ENCODE measurements at regions not wholly inside any gene's neighbourhood (a gene's known extent, or its start where the extent isn't known, plus 50 kb on each side); places are given as distances from the start of the nearest gene placed in this dataset.
"Not testable (repeated sequence)": the region's sequence is repeated elsewhere in the genome, so short reads cannot be mapped to it uniquely, and the experiment has no call there.

- TF ChIP-seq, protein P1, sequence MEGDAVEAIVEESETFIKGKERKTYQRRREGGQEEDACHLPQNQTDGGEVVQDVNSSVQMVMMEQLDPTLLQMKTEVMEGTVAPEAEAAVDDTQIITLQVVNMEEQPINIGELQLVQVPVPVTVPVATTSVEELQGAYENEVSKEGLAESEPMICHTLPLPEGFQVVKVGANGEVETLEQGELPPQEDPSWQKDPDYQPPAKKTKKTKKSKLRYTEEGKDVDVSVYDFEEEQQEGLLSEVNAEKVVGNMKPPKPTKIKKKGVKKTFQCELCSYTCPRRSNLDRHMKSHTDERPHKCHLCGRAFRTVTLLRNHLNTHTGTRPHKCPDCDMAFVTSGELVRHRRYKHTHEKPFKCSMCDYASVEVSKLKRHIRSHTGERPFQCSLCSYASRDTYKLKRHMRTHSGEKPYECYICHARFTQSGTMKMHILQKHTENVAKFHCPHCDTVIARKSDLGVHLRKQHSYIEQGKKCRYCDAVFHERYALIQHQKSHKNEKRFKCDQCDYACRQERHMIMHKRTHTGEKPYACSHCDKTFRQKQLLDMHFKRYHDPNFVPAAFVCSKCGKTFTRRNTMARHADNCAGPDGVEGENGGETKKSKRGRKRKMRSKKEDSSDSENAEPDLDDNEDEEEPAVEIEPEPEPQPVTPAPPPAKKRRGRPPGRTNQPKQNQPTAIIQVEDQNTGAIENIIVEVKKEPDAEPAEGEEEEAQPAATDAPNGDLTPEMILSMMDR (IDR thresholded peaks at IDR 0.05), result peak in 3 of 6 experiments; percentile 13 to 43 (median 27)
- TF ChIP-seq POLR2A (IDR thresholded peaks at IDR 0.05), result no peak
- intact Hi-C loops (cut with DNase I), result no loop called here
- Histone ChIP-seq H3K4me3 (no peak overlapping the region), H3K36me3 (no peaks in the 10 kb centered on the region), H3K27ac (no peak overlapping the region), H3K27me3 (no peaks in the 10 kb centered on the region), H3K9me3 (no peaks in the 10 kb centered on the region), H3K4me1 (no peaks in the 10 kb centered on the region)
- WGBS, 2 donors, result no CpG with 5 or more reads among the region's 11 CpGs
- DNase-seq, result no peak
Observed at GRCh38 chr14:106094654-106095189, 568.3 kb downstream of the TMEM121 start.

DNA sequence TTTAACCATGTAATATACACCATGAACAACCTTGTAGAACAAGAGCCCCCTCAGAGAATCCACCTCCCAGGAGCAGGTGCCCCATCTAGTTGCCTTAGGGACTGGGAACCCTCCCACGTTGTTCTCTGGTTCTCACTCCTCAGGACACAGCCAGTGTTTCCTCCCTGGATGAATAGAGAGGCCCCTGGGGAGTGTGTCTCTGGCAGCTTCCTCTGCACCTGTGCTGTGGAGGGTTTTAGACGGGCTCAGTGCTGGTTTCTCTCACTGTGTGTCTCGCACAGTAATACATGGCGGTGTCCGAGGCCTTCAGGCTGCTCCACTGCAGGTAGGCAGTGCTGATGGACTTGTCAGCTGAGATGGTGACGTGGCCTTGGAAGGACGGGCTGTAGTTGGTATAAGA lies 581.3 kb downstream of the TMEM121 start:
- TF ChIP-seq, protein P1 (IDR thresholded peaks at IDR 0.05), result no peak
- TF ChIP-seq POLR2A (IDR thresholded peaks at IDR 0.05), result no peak
- Histone ChIP-seq H3K36me3 (no peaks in the 10 kb centered on the region), H3K9me3 (no peaks in the 10 kb centered on the region), H3K4me3 (no peak overlapping the region), H3K27me3 (no peaks in the 10 kb centered on the region), H3K4me1 (no peaks in the 10 kb centered on the region), H3K27ac (no peak overlapping the region)
- no peak for DNase-seq
- intact Hi-C loops (cut with DNase I), result no loop called here
- WGBS, 2 donors, result 17% methylated on average over 1 of the region's 7 CpGs; no CpG with 5 or more reads in 1 of the 2 donors

- intact Hi-C loops (cut with DNase I), result no loop called here
- Histone ChIP-seq H3K4me3 (no peak overlapping the region), H3K9me3 (no peaks in the 10 kb centered on the region), H3K4me1 (no peaks in the 10 kb centered on the region), H3K27ac (no peak overlapping the region), H3K36me3 (no peaks in the 10 kb centered on the region), H3K27me3 (no peaks in the 10 kb centered on the region)
- no peak for DNase-seq
- no CpG with 5 or more reads among the region's 1 CpG for WGBS, 2 donors
- no peak for TF ChIP-seq POLR2A (IDR thresholded peaks at IDR 0.05)
- TF ChIP-seq, protein P1 (IDR thresholded peaks at IDR 0.05), result no peak
Observed at GRCh38 chr14:106109337-106109736, 583.0 kb downstream of the TMEM121 start.

DNA sequence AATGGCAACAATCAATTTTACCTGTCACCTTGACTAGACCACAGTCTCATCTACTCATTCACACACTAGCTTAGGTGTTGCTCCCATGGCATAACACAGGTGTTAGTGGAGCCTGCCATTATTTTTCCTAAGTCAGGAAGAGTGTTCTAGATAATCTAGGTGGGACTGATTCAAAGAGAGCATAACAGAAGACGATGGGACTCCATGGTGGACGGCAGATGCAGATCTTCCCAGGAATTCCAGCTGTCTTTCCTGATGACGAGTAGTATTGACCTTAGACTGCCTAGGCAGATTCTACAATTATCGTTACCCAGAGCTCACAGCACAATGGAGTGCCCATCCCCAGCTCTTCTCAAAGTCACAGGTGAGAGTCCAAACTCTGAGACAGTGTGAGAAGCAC lies 589.0 kb downstream of the TMEM121 start:
- H3K4me3 ChIP-seq, result no peak overlapping the region
- TF ChIP-seq, protein P1 (IDR thresholded peaks at IDR 0.05), result no peak
- TF ChIP-seq POLR2A (IDR thresholded peaks at IDR 0.05), result no peak
- 46 to 49% methylated on average over 4 of the region's 4 CpGs for WGBS, 2 donors

DNA sequence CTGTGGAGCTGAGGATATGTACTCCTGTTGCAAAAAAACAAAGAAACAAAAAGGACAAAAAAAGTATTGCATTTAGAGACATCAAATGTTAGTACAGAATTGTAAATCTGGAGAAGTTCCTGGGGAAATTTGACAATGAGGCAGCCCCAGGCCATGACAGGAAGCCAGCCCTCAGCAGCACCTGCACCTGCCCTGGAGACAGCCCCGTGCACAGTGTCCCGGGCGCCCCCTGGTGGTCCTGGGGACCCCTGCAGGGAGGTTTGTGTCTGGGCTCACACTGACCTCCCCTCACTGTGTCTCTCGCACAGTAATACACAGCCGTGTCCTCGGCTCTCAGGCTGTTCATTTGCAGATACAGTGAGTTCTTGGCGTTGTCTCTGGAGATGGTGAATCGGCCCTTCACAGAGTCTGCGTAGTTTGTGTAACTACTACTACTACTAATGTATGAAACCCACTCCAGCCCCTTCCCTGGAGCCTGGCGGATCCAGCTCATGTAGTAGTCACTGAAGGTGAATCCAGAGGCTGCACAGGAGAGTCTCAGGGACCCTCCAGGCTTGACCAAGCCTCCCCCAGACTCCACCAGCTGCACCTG lies 590.1 kb downstream of the TMEM121 start:
- peaks cover 0 to 26% (median 0%) of the 10 kb centered on the region in 4 donors for H3K27me3 ChIP-seq
- TF ChIP-seq, protein P1 (IDR thresholded peaks at IDR 0.05), result peak in 2 of 6 experiments; percentile 12 to 22
- WGBS, 2 donors, result 0% methylated on average over 3 of the region's 10 CpGs; no CpG with 5 or more reads in 1 of the 2 donors
- intact Hi-C loops (cut with DNase I); H3K36me3 ChIP-seq; H3K27ac ChIP-seq; H3K4me1 ChIP-seq; H3K4me3 ChIP-seq; DNase-seq; H3K9me3 ChIP-seq: not testable (repeated sequence)

More for the DNA sequence above, 589.0 kb downstream of the TMEM121 start:
- Histone ChIP-seq H3K9me3 (no peaks in the 10 kb centered on the region), H3K27ac (no peak overlapping the region), H3K27me3 (peaks cover 0 to 21% (median 0%) of the 10 kb centered on the region in 4 donors), H3K36me3 (no peaks in the 10 kb centered on the region), H3K4me1 (no peaks in the 10 kb centered on the region)
- intact Hi-C loops (cut with DNase I), result no loop called here
- DNase-seq, result no peak
